ENCODE measurements at regions not wholly inside any gene's neighbourhood (a gene's known extent, or its start where the extent isn't known, plus 50 kb on each side); places are given as distances from the start of the nearest gene placed in this dataset.

DNA sequence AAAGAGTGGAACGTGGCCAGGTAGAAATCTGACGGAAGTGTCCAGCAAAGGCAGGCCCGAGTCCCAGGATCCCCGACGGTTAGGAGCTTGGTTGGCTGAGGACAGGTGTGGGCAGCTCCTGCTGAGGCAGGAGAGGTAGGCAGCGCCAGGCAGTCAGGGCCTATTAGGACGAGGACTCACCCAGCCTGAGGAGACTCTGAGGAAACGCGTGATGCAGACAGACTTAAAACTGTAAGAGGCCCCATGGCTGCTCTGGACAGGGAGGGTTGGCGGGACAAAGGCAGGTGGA, 255.7 kb upstream of the SFSWAP start:
- TF ChIP-seq, protein P1, sequence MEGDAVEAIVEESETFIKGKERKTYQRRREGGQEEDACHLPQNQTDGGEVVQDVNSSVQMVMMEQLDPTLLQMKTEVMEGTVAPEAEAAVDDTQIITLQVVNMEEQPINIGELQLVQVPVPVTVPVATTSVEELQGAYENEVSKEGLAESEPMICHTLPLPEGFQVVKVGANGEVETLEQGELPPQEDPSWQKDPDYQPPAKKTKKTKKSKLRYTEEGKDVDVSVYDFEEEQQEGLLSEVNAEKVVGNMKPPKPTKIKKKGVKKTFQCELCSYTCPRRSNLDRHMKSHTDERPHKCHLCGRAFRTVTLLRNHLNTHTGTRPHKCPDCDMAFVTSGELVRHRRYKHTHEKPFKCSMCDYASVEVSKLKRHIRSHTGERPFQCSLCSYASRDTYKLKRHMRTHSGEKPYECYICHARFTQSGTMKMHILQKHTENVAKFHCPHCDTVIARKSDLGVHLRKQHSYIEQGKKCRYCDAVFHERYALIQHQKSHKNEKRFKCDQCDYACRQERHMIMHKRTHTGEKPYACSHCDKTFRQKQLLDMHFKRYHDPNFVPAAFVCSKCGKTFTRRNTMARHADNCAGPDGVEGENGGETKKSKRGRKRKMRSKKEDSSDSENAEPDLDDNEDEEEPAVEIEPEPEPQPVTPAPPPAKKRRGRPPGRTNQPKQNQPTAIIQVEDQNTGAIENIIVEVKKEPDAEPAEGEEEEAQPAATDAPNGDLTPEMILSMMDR (IDR thresholded peaks at IDR 0.05): no peak
- TF ChIP-seq EZH2phosphoT487 (IDR thresholded peaks at IDR 0.05) (no peak), EZH2 (IDR thresholded peaks at IDR 0.05) (no peak)
